A673 (cell line): ENCODE measurements at regions not wholly inside any gene's neighbourhood (a gene's known extent, or its start where the extent isn't known, plus 50 kb on each side); places are given as distances from the start of the nearest gene placed in this dataset.
"Not testable (repeated sequence)": the region's sequence is repeated elsewhere in the genome, so short reads cannot be mapped to it uniquely, and the experiment has no call there.

ENCODE experiments used
- CTCF ChIP-seq: fragments of 300-800, 200-600 bp; sonication (generic); conservative IDR thresholded peaks from 2 replicates; pipeline ENCODE4 v1.5.1; 2017; ENCODE audit warnings: low read depth, mild to moderate bottlenecking, antibody characterized with exemption, low read length, moderate library complexity, mixed read lengths
- EZH2 ChIP-seq: fragments of 200-600 bp; sonication (generic); IDR thresholded peaks from 2 replicates; pipeline ENCODE4 v1.6.1; 2017; ENCODE audit warnings: borderline replicate concordance, low read depth, mild to moderate bottlenecking, mixed read lengths, antibody characterized with exemption, low read length; ENCODE audit not compliant: poor library complexity, severe bottlenecking

- TF ChIP-seq CTCF, EZH2: not testable (repeated sequence)
These were observed 82.3 kb upstream of the FCGR1A start for GRCh38 chr1:149700220-149700619.
